IMR-90 (cell line): ENCODE measurements at regions not wholly inside any gene's neighbourhood (a gene's known extent, or its start where the extent isn't known, plus 50 kb on each side); places are given as distances from the start of the nearest gene placed in this dataset.

ENCODE experiments used
- ATAC-seq: fragments of 200-7000 bp; cut with Tn5 transposase; 2 replicates; pipeline ENCODE4 v1.9.1; 2020; ENCODE audit warnings: low read depth, mild to moderate bottlenecking, moderate library complexity
- BruUV-seq: library from RNA; stranded (reverse); fragments of 400-500 nt; replicated peaks from 2 replicates; lab custom pipeline; 2021; lab: Mats Ljungman, UMichigan
- CTCF ChIA-PET: fragments of 300-600 bp; formaldehyde crosslinking; extraction: SDS; loops from one replicate; lab custom pipeline; 2021; ENCODE audit warnings: antibody characterized with exemption; lab: Yijun Ruan, JAX
- POLR2A ChIA-PET: fragments of 300-600 bp; sonication (Branson Sonifier 250); formaldehyde crosslinking; loops from one replicate; lab custom pipeline; 2022; ENCODE audit warnings: antibody characterized with exemption; ENCODE audit not compliant: unreplicated experiment; lab: Charles Lee
- DNase-seq: peaks from one replicate; pipeline ENCODE4 v3.0.0; 2013
- H2AFZ ChIP-seq: replicated peaks from 2 replicates; pipeline ENCODE3; 2013; ENCODE audit warnings: low read length, mild to moderate bottlenecking; ENCODE audit not compliant: poor library complexity
- H2AK5ac ChIP-seq: 2 replicates; pipeline ENCODE4 v1.6.1; 2013; ENCODE audit warnings: low read depth, low read length, inconsistent platforms
- H2AK9ac ChIP-seq: replicated peaks from 2 replicates; pipeline ENCODE3; 2013; ENCODE audit warnings: mild to moderate bottlenecking, low read depth, low read length, moderate library complexity; ENCODE audit not compliant: poor library complexity
- H2BK120ac ChIP-seq: 2 replicates; pipeline ENCODE4 v1.6.1; 2013; ENCODE audit warnings: low read depth, low read length, inconsistent platforms
- H2BK15ac ChIP-seq: 3 replicates; pipeline ENCODE4 v1.6.1; 2013; ENCODE audit warnings: low read depth, low read length, inconsistent platforms
- H2BK20ac ChIP-seq: 2 replicates; pipeline ENCODE4 v1.6.1; 2013; ENCODE audit warnings: low read depth, mild to moderate bottlenecking, inconsistent platforms, low read length, moderate library complexity
- H2BK5ac ChIP-seq: 2 replicates; pipeline ENCODE4 v1.6.1; 2013; ENCODE audit warnings: mild to moderate bottlenecking, low read depth, low read length, inconsistent platforms; ENCODE audit not compliant: poor library complexity, severe bottlenecking
- H3K14ac ChIP-seq: replicated peaks from 2 replicates; pipeline ENCODE4 v1.6.1; 2013; ENCODE audit warnings: low read depth, low read length, inconsistent platforms
- H3K18ac ChIP-seq: 2 replicates; pipeline ENCODE4 v1.6.1; 2013; ENCODE audit warnings: low read depth, low read length, control low read depth
- H3K23ac ChIP-seq: 2 replicates; pipeline ENCODE4 v1.6.1; 2013; ENCODE audit warnings: low read depth, low read length, inconsistent platforms
- H3K27ac ChIP-seq: 2 replicates; pipeline ENCODE4 v1.5.1; 2013; ENCODE audit warnings: mild to moderate bottlenecking, control low read depth, low read length; ENCODE audit not compliant: insufficient read depth
- H3K27me3 ChIP-seq: 2 replicates; pipeline ENCODE4 v1.6.1; 2013; ENCODE audit warnings: low read length; ENCODE audit not compliant: control insufficient read depth, insufficient read depth
- H3K36me3 ChIP-seq: 2 replicates; pipeline ENCODE4 v1.6.1; 2013; ENCODE audit warnings: low read length, mixed read lengths; ENCODE audit not compliant: control insufficient read depth, insufficient read depth
- H3K4ac ChIP-seq: 2 replicates; pipeline ENCODE4 v1.6.1; 2013; ENCODE audit warnings: low read depth, low read length, inconsistent platforms
- H3K4me1 ChIP-seq: 2 replicates; pipeline ENCODE4 v1.6.1; 2013; ENCODE audit warnings: low read length, mixed read lengths; ENCODE audit not compliant: control insufficient read depth, insufficient read depth
- H3K4me2 ChIP-seq: 2 replicates; pipeline ENCODE4 v1.6.1; 2013; ENCODE audit warnings: low read depth, mild to moderate bottlenecking, control low read depth, low read length, moderate library complexity
- H3K4me3 ChIP-seq: 2 replicates; pipeline ENCODE4 v1.5.1; 2013; ENCODE audit warnings: low read depth, mild to moderate bottlenecking, control low read depth, low read length, moderate library complexity; ENCODE audit not compliant: insufficient read depth
- H3K56ac ChIP-seq: 2 replicates; pipeline ENCODE4 v1.6.1; 2013; ENCODE audit warnings: low read length, inconsistent platforms; ENCODE audit not compliant: insufficient read depth; ENCODE audit errors: extremely low read depth
- H3K79me1 ChIP-seq, 2 experiments: 2 replicates each; pipeline ENCODE4 v1.6.1; 2013; ENCODE audit warnings: low read length in 2 of 2, inconsistent platforms in 1 of 2, low read depth in 1 of 2
- H3K9ac ChIP-seq: 2 replicates; pipeline ENCODE4 v1.6.1; 2013; ENCODE audit warnings: low read depth, low read length, control low read depth
- H3K9me1 ChIP-seq: 2 replicates; pipeline ENCODE4 v1.6.1; 2013; ENCODE audit warnings: low read length, inconsistent platforms; ENCODE audit not compliant: insufficient read depth
- H3K9me3 ChIP-seq: 2 replicates; pipeline ENCODE4 v1.6.1; 2013; ENCODE audit warnings: low read length; ENCODE audit not compliant: control insufficient read depth, insufficient read depth
- H4K20me1 ChIP-seq: 2 replicates; pipeline ENCODE4 v1.6.1; 2013; ENCODE audit warnings: low read length, inconsistent platforms; ENCODE audit not compliant: insufficient read depth
- H4K5ac ChIP-seq: 2 replicates; pipeline ENCODE4 v1.6.1; 2013; ENCODE audit warnings: mild to moderate bottlenecking, low read depth, low read length, control low read depth
- H4K8ac ChIP-seq, 2 experiments: 2 replicates each; pipeline ENCODE4 v1.6.1; 2013; ENCODE audit warnings: low read depth in 2 of 2, low read length in 2 of 2, control low read depth in 1 of 2, inconsistent platforms in 1 of 2
- H4K91ac ChIP-seq: 2 replicates; pipeline ENCODE4 v1.6.1; 2013; ENCODE audit warnings: low read depth, low read length, inconsistent platforms; ENCODE audit not compliant: insufficient read depth
- BHLHE40 ChIP-seq: fragments of 150-350 bp; IDR thresholded peaks from 2 replicates; pipeline ENCODE4 v1.6.1; 2016; ENCODE audit warnings: mild to moderate bottlenecking, low read depth, low read length
- CEBPB ChIP-seq: IDR thresholded peaks from 2 replicates; pipeline ENCODE4 v1.6.1; 2012; ENCODE audit warnings: low read depth, low read length, improper control_type of control experiment
- CHD1 ChIP-seq: IDR thresholded peaks from 2 replicates; pipeline ENCODE4 v1.6.1; 2012; ENCODE audit warnings: low read depth, low read length, improper control_type of control experiment
- CTCF ChIP-seq: conservative IDR thresholded peaks from 2 replicates; pipeline ENCODE4 v1.5.1; 2012; ENCODE audit warnings: mild to moderate bottlenecking, low read depth, low read length, improper control_type of control experiment
- FOS ChIP-seq: fragments of 150-350 bp; IDR thresholded peaks from 2 replicates; pipeline ENCODE4 v1.6.1; 2016; ENCODE audit warnings: low read depth, low read length
- MAFK ChIP-seq: IDR thresholded peaks from 2 replicates; pipeline ENCODE4 v1.6.1; 2012; ENCODE audit warnings: low read depth, low read length, improper control_type of control experiment
- RCOR1 ChIP-seq: IDR thresholded peaks from 2 replicates; pipeline ENCODE4 v1.6.1; 2012; ENCODE audit warnings: mild to moderate bottlenecking, low read length, improper control_type of control experiment; ENCODE audit not compliant: insufficient replicate concordance
- USF2 ChIP-seq: fragments of 150-350 bp; IDR thresholded peaks from 2 replicates; pipeline ENCODE4 v1.6.1; 2017; ENCODE audit warnings: mild to moderate bottlenecking, antibody characterized with exemption, low read length, low read depth
- WGBS, 2 experiments: methylation state at CpG; one replicate each; pipeline versions ENCODE4 v1.1.5 to v1.1.7; 2013; ENCODE audit warnings: missing lambda C conversion rate in 2 of 2; ENCODE audit not compliant: insufficient read length in 1 of 2; ENCODE audit errors: extremely low coverage in 2 of 2; 5-methylcytosine and 5-hydroxymethylcytosine counted together
- dilution Hi-C: fragments of 300-500 bp; cut with HindIII; formaldehyde crosslinking; loops from one replicate; pipeline ENCODE4 v1.14.3; 2018; ENCODE audit warnings: low sequenced_read_pairs; ENCODE audit not compliant: unreplicated experiment
- in situ Hi-C: fragments of 300-500 bp; cut with MboI; formaldehyde crosslinking; loops from 3 replicates; pipeline ENCODE4 v1.14.3; 2019; ENCODE audit warnings: low sequenced_read_pairs, inconsistent platforms, mixed read lengths
- intact Hi-C: fragments of 100-400 bp; cut with micrococcal nuclease; formaldehyde crosslinking; loops from 2 replicates; pipeline ENCODE4 v1.10.0; 2022

- peaks cover 0 to 3% of the 10 kb centered on the region in 2 experiments; a peak in 1 of 4 replicates for H3K79me1 ChIP-seq
- peak; percentile 82 for DNase-seq
- H2BK5ac ChIP-seq: no peak overlapping the region
- no peak overlapping the region for H3K18ac ChIP-seq
- no peak overlapping the region for H3K14ac ChIP-seq
- no CpG with 5 or more reads among the region's 4 CpGs for WGBS, 2 experiments
- H3K56ac ChIP-seq: no peak overlapping the region
- no peaks in the 10 kb centered on the region for H3K9me1 ChIP-seq
- H4K8ac ChIP-seq: no peak overlapping the region
- TF ChIP-seq CEBPB (0 out of 2 replicates have a peak, but pooled peaks have one; percentile 3), CHD1 (no peak), MAFK (0 out of 2 replicates have a peak, but pooled peaks have one; percentile 21), CTCF (no peak), USF2 (no peak), BHLHE40 (no peak), FOS (peak; percentile 77), RCOR1 (no peak)
- no peak overlapping the region for H3K9ac ChIP-seq
- H3K4me2 ChIP-seq: no peak overlapping the region
- H2AK9ac ChIP-seq: no peak overlapping the region
- ChIA-PET POLR2A (no interaction called here), CTCF (no interaction called here)
- no peaks in the 10 kb centered on the region for H3K9me3 ChIP-seq
- no peak overlapping the region for H3K23ac ChIP-seq
- in situ Hi-C loops (no loop called here), dilution Hi-C loops (no loop called here), intact Hi-C loops (loop anchor here (5.0 kb wide), 1 partner anchor 149 kb away; the partner anchor contains the start of gene SLC4A7)
- H3K4me3 ChIP-seq: no peak overlapping the region
- ATAC-seq: no peak
- no peaks in the 10 kb centered on the region for H3K36me3 ChIP-seq
- no peaks in the 10 kb centered on the region for H3K27me3 ChIP-seq
- H3K27ac ChIP-seq: no peak overlapping the region
- no peak overlapping the region for H4K91ac ChIP-seq
- H2AK5ac ChIP-seq: no peak overlapping the region
- peaks cover 2% of the 10 kb centered on the region for H3K4me1 ChIP-seq
- H3K4ac ChIP-seq: no peak overlapping the region
- H2BK120ac ChIP-seq: no peak overlapping the region
- no TSS peak for BruUV-seq
- no peak overlapping the region for H2AFZ ChIP-seq
- H2BK20ac ChIP-seq: no peak overlapping the region
- no peaks in the 10 kb centered on the region for H4K20me1 ChIP-seq
- H4K5ac ChIP-seq: no peak overlapping the region
- H2BK15ac ChIP-seq: no peak overlapping the region
Observed at GRCh38 chr3:27630885-27631284, 91.2 kb downstream of the EOMES start.
